ENCODE measurements at regions not wholly inside any gene's neighbourhood (a gene's known extent, or its start where the extent isn't known, plus 50 kb on each side); places are given as distances from the start of the nearest gene placed in this dataset.
"Not testable (repeated sequence)": the region's sequence is repeated elsewhere in the genome, so short reads cannot be mapped to it uniquely, and the experiment has no call there.

GRCh38 chr2:176781570-176782217, 430.9 kb upstream of the HNRNPA3 start:
- DNase-seq = no peak

GRCh38 chr2:176784633-176785200, 427.9 kb upstream of the HNRNPA3 start:
- DNase-seq = no peak

GRCh38 chr2:176789751-176790150, 422.8 kb upstream of the HNRNPA3 start:
- no peak for DNase-seq

- DNase-seq = no peak
These were observed 422.1 kb upstream of the HNRNPA3 start for GRCh38 chr2:176790468-176790867.

GRCh38 chr2:176793792-176794191, 418.8 kb upstream of the HNRNPA3 start:
- no peak for DNase-seq

GRCh38 chr2:176794392-176794791, 418.2 kb upstream of the HNRNPA3 start:
- DNase-seq = no peak

GRCh38 chr2:176795823-176796222, 416.8 kb upstream of the HNRNPA3 start:
- DNase-seq = no peak

GRCh38 chr2:176796677-176797076, 415.9 kb upstream of the HNRNPA3 start:
- not testable (repeated sequence) for DNase-seq

GRCh38 chr2:176804392-176804791, 408.2 kb upstream of the HNRNPA3 start:
- DNase-seq = no peak

- no peak for DNase-seq
These were observed 407.2 kb upstream of the HNRNPA3 start for GRCh38 chr2:176805345-176805744.

- peak; percentile 55 for DNase-seq
These were observed 400.3 kb upstream of the HNRNPA3 start for GRCh38 chr2:176812246-176812775.

GRCh38 chr2:176813156-176813555, 399.4 kb upstream of the HNRNPA3 start:
- DNase-seq = no peak

GRCh38 chr2:176813621-176814049, 399.0 kb upstream of the HNRNPA3 start:
- no peak for DNase-seq

- DNase-seq = no peak
These were observed 398.3 kb upstream of the HNRNPA3 start for GRCh38 chr2:176814274-176814673.

GRCh38 chr2:176814740-176815367, 397.7 kb upstream of the HNRNPA3 start:
- peak; percentile 48 for DNase-seq

GRCh38 chr2:176817061-176817565, 395.5 kb upstream of the HNRNPA3 start:
- DNase-seq = peak; percentile 36

- no peak for DNase-seq
These were observed 394.5 kb upstream of the HNRNPA3 start for GRCh38 chr2:176818076-176818475.

GRCh38 chr2:176818617-176819016, 394.0 kb upstream of the HNRNPA3 start:
- no peak for DNase-seq

GRCh38 chr2:176819306-176819705, 393.3 kb upstream of the HNRNPA3 start:
- DNase-seq = no peak

GRCh38 chr2:176820371-176820932, 392.1 kb upstream of the HNRNPA3 start:
- no peak for DNase-seq

- no peak for DNase-seq
These were observed 391.2 kb upstream of the HNRNPA3 start for GRCh38 chr2:176821350-176821749.

GRCh38 chr2:176822060-176822459, 390.5 kb upstream of the HNRNPA3 start:
- no peak for DNase-seq

GRCh38 chr2:176826356-176826755, 386.2 kb upstream of the HNRNPA3 start:
- no peak for DNase-seq

Data from NCI-H1436 (cell line).